NCI-H345 treated with DMSO at 0.1 percent for 48 hours (cell line): ENCODE measurements at regions not wholly inside any gene's neighbourhood (a gene's known extent, or its start where the extent isn't known, plus 50 kb on each side); places are given as distances from the start of the nearest gene placed in this dataset.
"Not testable (repeated sequence)": the region's sequence is repeated elsewhere in the genome, so short reads cannot be mapped to it uniquely, and the experiment has no call there.

ENCODE experiments used
- DNase-seq: peaks from one replicate; lab custom pipeline; 2025; ENCODE audit not compliant: unreplicated experiment; lab: John Stamatoyannopoulos, UW

GRCh38 chr4:23036921-23037495 is 344.3 kb downstream of the GBA3 start:
- DNase-seq, result no peak

GRCh38 chr4:23036503-23036902 is 343.8 kb downstream of the GBA3 start:
- DNase-seq, result no peak

- DNase-seq, result no peak
Measured at GRCh38 chr4:23035521-23036056, 342.9 kb downstream of the GBA3 start.

- DNase-seq, result no peak
Measured at GRCh38 chr4:23034731-23035130, 342.0 kb downstream of the GBA3 start.

GRCh38 chr4:23033796-23034195 is 341.1 kb downstream of the GBA3 start:
- no peak for DNase-seq

GRCh38 chr4:23028875-23029274 is 336.1 kb downstream of the GBA3 start:
- no peak for DNase-seq

GRCh38 chr4:23023666-23024065 is 330.9 kb downstream of the GBA3 start:
- DNase-seq, result no peak

GRCh38 chr4:23023121-23023520 is 330.4 kb downstream of the GBA3 start:
- no peak for DNase-seq

GRCh38 chr4:23022032-23022431 is 329.3 kb downstream of the GBA3 start:
- no peak for DNase-seq

- DNase-seq, result no peak
Measured at GRCh38 chr4:23021040-23021439, 328.3 kb downstream of the GBA3 start.

GRCh38 chr4:23020399-23020798 is 327.7 kb downstream of the GBA3 start:
- not testable (repeated sequence) for DNase-seq

GRCh38 chr4:23016981-23017380 is 324.2 kb downstream of the GBA3 start:
- no peak for DNase-seq

GRCh38 chr4:23015821-23016220 is 323.1 kb downstream of the GBA3 start:
- no peak for DNase-seq

- no peak for DNase-seq
Measured at GRCh38 chr4:23009093-23009492, 316.4 kb downstream of the GBA3 start.

- no peak for DNase-seq
Measured at GRCh38 chr4:23006756-23007155, 314.0 kb downstream of the GBA3 start.

- DNase-seq, result no peak
Measured at GRCh38 chr4:23005691-23006090, 313.0 kb downstream of the GBA3 start.

- DNase-seq, result no peak
Measured at GRCh38 chr4:23001478-23001877, 308.7 kb downstream of the GBA3 start.

GRCh38 chr4:22999419-22999818 is 306.7 kb downstream of the GBA3 start:
- no peak for DNase-seq

GRCh38 chr4:22997358-22998224 is 304.9 kb downstream of the GBA3 start:
- DNase-seq, result no peak

GRCh38 chr4:22991576-22991975 is 298.8 kb downstream of the GBA3 start:
- no peak for DNase-seq

GRCh38 chr4:22988526-22988925 is 295.8 kb downstream of the GBA3 start:
- DNase-seq, result no peak

- no peak for DNase-seq
Measured at GRCh38 chr4:22987870-22988269, 295.1 kb downstream of the GBA3 start.
